Activated B cell treated with CpG ODN at 0.5 μM for 24 hours (primary cell): ENCODE measurements at regions not wholly inside any gene's neighbourhood (a gene's known extent, or its start where the extent isn't known, plus 50 kb on each side); places are given as distances from the start of the nearest gene placed in this dataset.

Source experiments
- ATAC-seq: fragments of 200-7000 bp; cut with Tn5 transposase; one replicate; pipeline ENCODE4 v1.10.0; 2021; ENCODE audit warnings: low read depth, mild to moderate bottlenecking, moderate library complexity
- CTCF ChIA-PET: fragments of 350-600 bp; sonication (Branson Sonifier 250); formaldehyde crosslinking; loops from one replicate; lab custom pipeline; 2021; ENCODE audit warnings: antibody characterized with exemption; lab: Charles Lee
- POLR2A ChIA-PET: fragments of 350-600 bp; sonication (Branson Sonifier 250); formaldehyde crosslinking; loops from one replicate; lab custom pipeline; 2021; ENCODE audit warnings: antibody characterized with exemption; lab: Charles Lee
- DNase-seq: peaks from one replicate; pipeline ENCODE4 v3.0.0; 2022
- H3K27ac Mint-ChIP-seq: one replicate; pipeline ENCODE4 v1.8.0; 2020; ENCODE audit warnings: mixed read lengths
- H3K27me3 Mint-ChIP-seq: one replicate; pipeline ENCODE4 v1.8.0; 2021; ENCODE audit warnings: mixed read lengths
- H3K36me3 Mint-ChIP-seq: one replicate; pipeline ENCODE4 v1.8.0; 2021; ENCODE audit warnings: low read depth, mixed read lengths
- H3K4me1 Mint-ChIP-seq: one replicate; pipeline ENCODE4 v1.8.0; 2021; ENCODE audit warnings: mixed read lengths
- H3K4me3 Mint-ChIP-seq: one replicate; pipeline ENCODE4 v1.8.0; 2020; ENCODE audit warnings: mild to moderate bottlenecking, mixed read lengths
- H3K9me3 Mint-ChIP-seq: one replicate; pipeline ENCODE4 v1.8.0; 2020; ENCODE audit warnings: mixed read lengths
- intact Hi-C: fragments of 100-400 bp; cut with micrococcal nuclease; formaldehyde crosslinking; loops from one replicate; pipeline ENCODE4 v1.15.1; 2024
- TF ChIP-seq, protein P1 (sequence below): fragments of 200-600 bp; IDR thresholded peaks from one replicate; pipeline ENCODE4 v1.8.0; 2022; ENCODE audit warnings: antibody characterized with exemption, mild to moderate bottlenecking

GRCh38 chr12:88645816-88646215 lies 65.5 kb upstream of the KITLG start:
- no peaks in the 10 kb centered on the region for H3K4me1 Mint-ChIP-seq
- POLR2A ChIA-PET = no interaction called here
- H3K36me3 Mint-ChIP-seq = no peaks in the 10 kb centered on the region
- H3K9me3 Mint-ChIP-seq = no peaks in the 10 kb centered on the region
- no peak overlapping the region for H3K27ac Mint-ChIP-seq
- intact Hi-C loops = no loop called here
- no peaks in the 10 kb centered on the region for H3K27me3 Mint-ChIP-seq
- TF ChIP-seq, protein P1, sequence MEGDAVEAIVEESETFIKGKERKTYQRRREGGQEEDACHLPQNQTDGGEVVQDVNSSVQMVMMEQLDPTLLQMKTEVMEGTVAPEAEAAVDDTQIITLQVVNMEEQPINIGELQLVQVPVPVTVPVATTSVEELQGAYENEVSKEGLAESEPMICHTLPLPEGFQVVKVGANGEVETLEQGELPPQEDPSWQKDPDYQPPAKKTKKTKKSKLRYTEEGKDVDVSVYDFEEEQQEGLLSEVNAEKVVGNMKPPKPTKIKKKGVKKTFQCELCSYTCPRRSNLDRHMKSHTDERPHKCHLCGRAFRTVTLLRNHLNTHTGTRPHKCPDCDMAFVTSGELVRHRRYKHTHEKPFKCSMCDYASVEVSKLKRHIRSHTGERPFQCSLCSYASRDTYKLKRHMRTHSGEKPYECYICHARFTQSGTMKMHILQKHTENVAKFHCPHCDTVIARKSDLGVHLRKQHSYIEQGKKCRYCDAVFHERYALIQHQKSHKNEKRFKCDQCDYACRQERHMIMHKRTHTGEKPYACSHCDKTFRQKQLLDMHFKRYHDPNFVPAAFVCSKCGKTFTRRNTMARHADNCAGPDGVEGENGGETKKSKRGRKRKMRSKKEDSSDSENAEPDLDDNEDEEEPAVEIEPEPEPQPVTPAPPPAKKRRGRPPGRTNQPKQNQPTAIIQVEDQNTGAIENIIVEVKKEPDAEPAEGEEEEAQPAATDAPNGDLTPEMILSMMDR = no peak
- no peak overlapping the region for H3K4me3 Mint-ChIP-seq
- CTCF ChIA-PET = no interaction called here
- DNase-seq = no peak
- ATAC-seq = no peak

DNA sequence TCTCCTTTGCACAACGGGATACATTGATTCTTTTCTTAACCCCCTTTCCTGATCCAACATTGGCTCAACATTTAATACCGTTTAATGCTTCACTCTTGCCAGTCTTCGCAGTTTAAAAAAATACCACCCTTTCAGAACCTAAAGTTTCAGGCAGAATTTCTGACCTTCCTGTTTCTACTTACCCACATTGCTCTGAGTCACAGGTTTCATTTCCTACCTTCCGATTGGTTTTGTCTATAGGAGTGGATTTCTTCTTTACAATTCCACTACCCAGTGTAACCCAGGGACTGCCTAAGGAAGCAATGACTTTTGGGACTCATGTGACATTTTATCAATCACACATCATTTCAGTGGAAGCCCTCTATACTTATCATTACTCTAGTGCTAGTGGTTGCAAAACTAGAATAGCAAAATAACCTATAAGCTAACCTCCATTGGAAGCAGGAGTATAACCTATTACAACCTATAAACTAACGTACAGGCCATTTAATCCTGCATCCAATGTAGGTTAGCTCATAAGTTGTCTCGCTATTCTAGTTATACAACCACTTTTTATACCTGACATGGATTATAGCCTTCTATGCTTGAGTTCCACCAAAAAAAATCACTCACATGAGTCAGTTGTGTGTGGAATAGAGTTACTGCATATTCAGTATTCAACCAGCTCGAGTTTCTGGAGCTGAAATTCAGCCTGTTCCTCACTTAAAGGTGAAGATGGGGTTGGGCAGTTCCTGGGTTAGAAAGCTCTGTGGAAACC lies 64.9 kb upstream of the KITLG start:
- POLR2A ChIA-PET = no interaction called here
- no peak overlapping the region for H3K4me3 Mint-ChIP-seq
- no peak overlapping the region for H3K27ac Mint-ChIP-seq
- TF ChIP-seq, protein P1 = no peak
- ATAC-seq = no peak
- H3K9me3 Mint-ChIP-seq = no peaks in the 10 kb centered on the region
- H3K27me3 Mint-ChIP-seq = no peaks in the 10 kb centered on the region
- intact Hi-C loops = no loop called here
- no peaks in the 10 kb centered on the region for H3K4me1 Mint-ChIP-seq
- CTCF ChIA-PET = no interaction called here
- DNase-seq = no peak
- H3K36me3 Mint-ChIP-seq = no peaks in the 10 kb centered on the region

DNA sequence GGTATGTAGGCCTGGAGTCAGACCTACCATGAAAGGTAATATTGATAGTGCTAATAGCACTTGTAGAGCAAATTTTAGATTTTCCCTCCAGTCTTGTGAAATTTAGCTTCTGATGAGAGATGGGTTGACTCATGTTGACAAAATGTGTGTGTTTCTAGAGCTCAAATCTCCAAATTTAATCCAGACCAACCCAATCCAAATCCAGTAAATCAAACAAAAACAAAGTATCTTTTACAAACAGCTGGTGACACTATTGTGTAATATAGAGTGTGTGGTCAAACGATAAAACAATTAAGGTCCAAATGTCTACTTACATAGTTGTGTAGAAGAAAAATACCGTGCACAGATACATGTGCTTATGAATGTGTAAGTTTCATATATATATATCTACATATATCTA lies 63.4 kb upstream of the KITLG start:
- ATAC-seq (no peak), DNase-seq (no peak)
- ChIA-PET CTCF (no interaction called here), POLR2A (no interaction called here)
- TF ChIP-seq, protein P1 = no peak
- no peaks in the 10 kb centered on the region for H3K27me3 Mint-ChIP-seq
- H3K36me3 Mint-ChIP-seq = no peaks in the 10 kb centered on the region
- no peak overlapping the region for H3K4me3 Mint-ChIP-seq
- H3K27ac Mint-ChIP-seq = no peak overlapping the region
- intact Hi-C loops = no loop called here
- no peaks in the 10 kb centered on the region for H3K9me3 Mint-ChIP-seq
- H3K4me1 Mint-ChIP-seq = no peaks in the 10 kb centered on the region

DNA sequence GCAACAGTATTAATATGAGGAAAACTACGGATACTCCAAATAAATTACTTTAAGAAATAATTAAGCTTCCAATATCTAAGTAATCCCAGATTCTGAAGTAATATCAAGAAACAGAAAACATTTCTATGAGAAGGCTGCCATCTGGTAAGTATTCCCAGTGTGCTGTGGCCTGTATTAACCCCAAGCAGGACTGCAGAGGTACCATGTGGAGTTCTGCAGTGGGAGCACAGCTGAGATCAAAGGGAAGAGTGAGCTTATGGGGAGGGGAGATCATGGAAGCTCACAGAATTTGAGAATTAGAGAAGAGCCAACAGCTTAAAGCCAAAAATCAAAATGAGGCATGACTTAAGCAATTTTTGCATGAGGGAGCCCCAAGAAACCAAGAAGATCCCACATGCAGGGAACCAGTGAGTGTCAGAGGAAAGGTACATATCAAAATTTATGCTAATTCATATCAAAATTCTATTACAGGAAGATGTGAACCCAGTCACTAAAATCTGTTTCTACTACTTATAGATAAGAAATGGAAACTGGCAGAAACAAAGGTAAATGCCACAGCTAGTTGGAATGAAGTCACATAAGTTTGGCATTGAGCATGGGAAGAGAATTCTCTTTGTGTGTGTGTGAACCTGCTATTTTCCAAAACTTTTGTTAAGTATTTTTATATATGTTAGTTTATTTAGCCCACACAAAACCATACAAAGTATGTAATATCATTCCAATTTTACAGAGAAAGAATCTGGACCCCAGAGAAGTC lies 62.6 kb upstream of the KITLG start:
- Mint-ChIP-seq H3K9me3 (no peaks in the 10 kb centered on the region), H3K36me3 (no peaks in the 10 kb centered on the region), H3K4me1 (no peaks in the 10 kb centered on the region), H3K27ac (no peak overlapping the region), H3K4me3 (no peak overlapping the region), H3K27me3 (no peaks in the 10 kb centered on the region)
- intact Hi-C loops = no loop called here
- ChIA-PET POLR2A (no interaction called here), CTCF (no interaction called here)
- TF ChIP-seq, protein P1 = no peak
- ATAC-seq (no peak), DNase-seq (no peak)

GRCh38 chr12:88638966-88639760 lies 58.9 kb upstream of the KITLG start:
- ChIA-PET CTCF (no interaction called here), POLR2A (no interaction called here)
- Mint-ChIP-seq H3K36me3 (no peaks in the 10 kb centered on the region), H3K9me3 (no peaks in the 10 kb centered on the region), H3K4me1 (no peaks in the 10 kb centered on the region), H3K4me3 (no peak overlapping the region), H3K27ac (no peak overlapping the region), H3K27me3 (no peaks in the 10 kb centered on the region)
- TF ChIP-seq, protein P1 = no peak
- intact Hi-C loops = no loop called here
- no peak for DNase-seq
- no peak for ATAC-seq
